ENCODE measurements at regions not wholly inside any gene's neighbourhood (a gene's known extent, or its start where the extent isn't known, plus 50 kb on each side); places are given as distances from the start of the nearest gene placed in this dataset.

GRCh38 chr5:74424162-74424868 lies 216.2 kb downstream of the ENC1 start:
- DNase-seq (ENCODE audit: low read depth), result peak; percentile 83

GRCh38 chr5:74423383-74423782 lies 217.1 kb downstream of the ENC1 start:
- DNase-seq (ENCODE audit: low read depth), result no peak

GRCh38 chr5:74422671-74423070 lies 217.9 kb downstream of the ENC1 start:
- peak; percentile 32 for DNase-seq (ENCODE audit: low read depth)

- DNase-seq (ENCODE audit: low read depth), result no peak
These were observed 218.5 kb downstream of the ENC1 start for GRCh38 chr5:74422030-74422429.

GRCh38 chr5:74421377-74421776 lies 219.2 kb downstream of the ENC1 start:
- DNase-seq (ENCODE audit: low read depth), result no peak

GRCh38 chr5:74420947-74421346 lies 219.6 kb downstream of the ENC1 start:
- DNase-seq (ENCODE audit: low read depth), result no peak

GRCh38 chr5:74420220-74420619 lies 220.3 kb downstream of the ENC1 start:
- DNase-seq (ENCODE audit: low read depth), result no peak

GRCh38 chr5:74419468-74419867 lies 221.1 kb downstream of the ENC1 start:
- no peak for DNase-seq (ENCODE audit: low read depth)

GRCh38 chr5:74418709-74419108 lies 221.8 kb downstream of the ENC1 start:
- DNase-seq (ENCODE audit: low read depth), result no peak

GRCh38 chr5:74418261-74418660 lies 222.3 kb downstream of the ENC1 start:
- DNase-seq (ENCODE audit: low read depth), result no peak

GRCh38 chr5:74415695-74416102 lies 224.8 kb downstream of the ENC1 start:
- peak; percentile 44 for DNase-seq (ENCODE audit: low read depth)

- DNase-seq (ENCODE audit: low read depth), result no peak
These were observed 226.3 kb downstream of the ENC1 start for GRCh38 chr5:74414228-74414627.

- no peak for DNase-seq (ENCODE audit: low read depth)
These were observed 227.0 kb downstream of the ENC1 start for GRCh38 chr5:74413403-74414048.

GRCh38 chr5:74412066-74412465 lies 228.5 kb downstream of the ENC1 start:
- no peak for DNase-seq (ENCODE audit: low read depth)

GRCh38 chr5:74409712-74410111 lies 230.8 kb downstream of the ENC1 start:
- DNase-seq (ENCODE audit: low read depth), result no peak

GRCh38 chr5:74409166-74409706 lies 231.3 kb downstream of the ENC1 start:
- no peak for DNase-seq (ENCODE audit: low read depth)

- no peak for DNase-seq (ENCODE audit: low read depth)
These were observed 232.1 kb downstream of the ENC1 start for GRCh38 chr5:74408150-74409043.

- no peak for DNase-seq (ENCODE audit: low read depth)
These were observed 232.8 kb downstream of the ENC1 start for GRCh38 chr5:74407701-74408100.

- DNase-seq (ENCODE audit: low read depth), result no peak
These were observed 233.7 kb downstream of the ENC1 start for GRCh38 chr5:74406844-74407243.

GRCh38 chr5:74405593-74405992 lies 234.9 kb downstream of the ENC1 start:
- no peak for DNase-seq (ENCODE audit: low read depth)

- no peak for DNase-seq (ENCODE audit: low read depth)
These were observed 235.7 kb downstream of the ENC1 start for GRCh38 chr5:74404574-74405508.
